CD14-positive monocyte (primary cell): ENCODE measurements at regions not wholly inside any gene's neighbourhood (a gene's known extent, or its start where the extent isn't known, plus 50 kb on each side); places are given as distances from the start of the nearest gene placed in this dataset.

Experiments
- DNase-seq, 3 donors: peaks; one replicate each; pipeline ENCODE4 v3.0.0-alpha.2; 2011 to 2022
- H2AFZ ChIP-seq: 2 replicates; pipeline ENCODE4 v1.6.0; 2012; ENCODE audit warnings: mild to moderate bottlenecking, low read depth, low read length, inconsistent platforms; ENCODE audit not compliant: insufficient read depth, poor library complexity, severe bottlenecking
- H3K27ac ChIP-seq, 2 donors: 1 replicate in 1 of 2; 2 replicates in 1 of 2; pipeline ENCODE4 v1.5.1; 2012 to 2013; ENCODE audit warnings: low read length in 2 of 2, control low read depth in 1 of 2, inconsistent platforms in 1 of 2, low read depth in 1 of 2, mild to moderate bottlenecking in 1 of 2
- H3K27me3 ChIP-seq, 2 donors: one replicate each; pipeline versions ENCODE4 v1.6.0 to v1.6.1; 2011 to 2013; ENCODE audit warnings: low read length in 2 of 2; ENCODE audit not compliant: control insufficient read depth in 2 of 2, insufficient read depth in 2 of 2
- H3K36me3 ChIP-seq, 2 donors: replicated peaks in 1 of 2; 1 replicate in 1 of 2; 2 replicates in 1 of 2; pipeline versions ENCODE4 v1.5.1 to v1.6.1; 2012 to 2013; ENCODE audit warnings: low read length in 2 of 2, control low read depth in 1 of 2, inconsistent platforms in 1 of 2, mild to moderate bottlenecking in 1 of 2; ENCODE audit not compliant: insufficient read depth in 2 of 2, control insufficient read depth in 1 of 2
- H3K4me1 ChIP-seq, 2 donors: 1 replicate in 1 of 2; 2 replicates in 1 of 2; pipeline versions ENCODE4 v1.5.1 to v1.6.1; 2012 to 2013; ENCODE audit warnings: low read length in 2 of 2, control low read depth in 1 of 2, inconsistent platforms in 1 of 2, mild to moderate bottlenecking in 1 of 2, moderate library complexity in 1 of 2; ENCODE audit not compliant: insufficient read depth in 2 of 2, control insufficient read depth in 1 of 2
- H3K4me2 ChIP-seq: replicated peaks from 2 replicates; pipeline ENCODE3; 2012; ENCODE audit warnings: low read length, moderate library complexity, mild to moderate bottlenecking; ENCODE audit not compliant: poor library complexity, severe bottlenecking; ENCODE audit errors: extremely low read depth
- H3K4me3 ChIP-seq, 3 experiments: fragments of 200-600 bp in 1 of 3; sonication (generic) in 1 of 3; replicated peaks in 1 of 3; 1 replicate in 2 of 3; 2 replicates in 1 of 3; pipeline ENCODE4 v1.5.1; 2011 to 2013; ENCODE audit warnings: low read length in 3 of 3, mild to moderate bottlenecking in 3 of 3, control low read depth in 2 of 3, low read depth in 2 of 3, inconsistent platforms in 1 of 3, moderate library complexity in 1 of 3
- H3K79me2 ChIP-seq: 2 replicates; pipeline ENCODE4 v1.6.0; 2012; ENCODE audit warnings: mild to moderate bottlenecking, control low read depth, inconsistent platforms, low read length, moderate library complexity; ENCODE audit not compliant: insufficient read depth
- H3K9ac ChIP-seq: 2 replicates; pipeline ENCODE4 v1.6.0; 2017; ENCODE audit warnings: low read length, mild to moderate bottlenecking; ENCODE audit not compliant: insufficient read depth, poor library complexity, severe bottlenecking
- H3K9me3 ChIP-seq, 2 donors: replicated peaks in 1 of 2; 1 replicate in 1 of 2; 2 replicates in 1 of 2; pipeline versions ENCODE4 v1.5.1 to v1.6.1; 2012 to 2013; ENCODE audit warnings: low read length in 2 of 2, control low read depth in 1 of 2; ENCODE audit not compliant: control insufficient read depth in 1 of 2, insufficient read depth in 1 of 2
- H4K20me1 ChIP-seq: 2 replicates; pipeline ENCODE4 v1.6.0; 2012; ENCODE audit warnings: mild to moderate bottlenecking, low read length, control low read depth, moderate library complexity; ENCODE audit not compliant: insufficient read depth
- H3K27ac Mint-ChIP-seq, 7 donors: one replicate each; pipeline ENCODE4 v1.8.0; 2020; ENCODE audit warnings: mild to moderate bottlenecking in 7 of 7, mixed read lengths in 7 of 7, moderate library complexity in 6 of 7, inconsistent platforms in 2 of 7
- H3K27me3 Mint-ChIP-seq, 3 donors: one replicate each; pipeline ENCODE4 v1.8.0; 2021 to 2022; ENCODE audit warnings: low read depth in 3 of 3, mild to moderate bottlenecking in 3 of 3, mixed read lengths in 3 of 3, moderate library complexity in 3 of 3, inconsistent platforms in 1 of 3
- H3K36me3 Mint-ChIP-seq, 2 donors: one replicate each; pipeline ENCODE4 v1.8.0; 2020; ENCODE audit warnings: mixed read lengths in 2 of 2, inconsistent platforms in 1 of 2, mild to moderate bottlenecking in 1 of 2
- H3K4me1 Mint-ChIP-seq: one replicate; pipeline ENCODE4 v1.8.0; 2020; ENCODE audit warnings: mild to moderate bottlenecking, mixed read lengths
- H3K4me3 Mint-ChIP-seq, 2 donors: one replicate each; pipeline ENCODE4 v1.8.0; 2020; ENCODE audit warnings: mild to moderate bottlenecking in 2 of 2, mixed read lengths in 2 of 2, moderate library complexity in 1 of 2
- H3K9me3 Mint-ChIP-seq, 7 donors: one replicate each; pipeline ENCODE4 v1.8.0; 2020 to 2022; ENCODE audit warnings: mixed read lengths in 7 of 7, mild to moderate bottlenecking in 6 of 7, moderate library complexity in 6 of 7, inconsistent platforms in 2 of 7
- CTCF ChIP-seq: fragments of 200-600 bp; IDR thresholded peaks from one replicate; pipeline ENCODE4 v1.8.0; 2022; ENCODE audit warnings: antibody characterized with exemption, mild to moderate bottlenecking
- WGBS: methylation state at CpG from one replicate; pipeline ENCODE4 v1.1.5; 2013; ENCODE audit warnings: missing lambda C conversion rate; ENCODE audit not compliant: insufficient coverage; 5-methylcytosine and 5-hydroxymethylcytosine counted together
- intact Hi-C, 2 donors: fragments of 100-400 bp; cut with micrococcal nuclease; formaldehyde crosslinking; loops; one replicate each; pipeline versions ENCODE4 v1.15.0 to v1.15.1; 2023

- no peaks in the 10 kb centered on the region for H3K36me3 ChIP-seq
- H3K9me3 ChIP-seq = peaks cover 3 to 10% of the 10 kb centered on the region in 2 donors
- Mint-ChIP-seq H3K27me3 (peaks cover 0 to 2% (median 0%) of the 10 kb centered on the region in 3 donors), H3K27ac (no peak overlapping the region), H3K9me3 (peaks cover under 1 to 5% (median 2%) of the 10 kb centered on the region in 7 donors), H3K4me3 (no peak overlapping the region), H3K4me1 (no peaks in the 10 kb centered on the region), H3K36me3 (no peaks in the 10 kb centered on the region)
- H3K4me3 ChIP-seq = no peak overlapping the region
- no CpG with 5 or more reads among the region's 1 CpG for WGBS
- no peaks in the 10 kb centered on the region for H4K20me1 ChIP-seq
- no peak overlapping the region for H2AFZ ChIP-seq
- no peak overlapping the region for H3K4me2 ChIP-seq
- TF ChIP-seq CTCF = no peak
- no peaks in the 10 kb centered on the region for H3K27me3 ChIP-seq
- intact Hi-C loops = no loop called here
- H3K4me1 ChIP-seq = no peaks in the 10 kb centered on the region
- DNase-seq = no peak
- no peak overlapping the region for H3K27ac ChIP-seq
- H3K79me2 ChIP-seq = no peaks in the 10 kb centered on the region
- no peak overlapping the region for H3K9ac ChIP-seq
These were observed 997.1 kb upstream of the ARRDC3 start for GRCh38 chr5:92380069-92380770.

- Histone ChIP-seq H3K79me2 (no peaks in the 10 kb centered on the region), H3K27ac (no peak overlapping the region), H3K4me3 (no peak overlapping the region), H3K9ac (no peak overlapping the region), H3K9me3 (peaks cover 8 to 16% of the 10 kb centered on the region in 2 donors), H2AFZ (no peak overlapping the region), H3K36me3 (no peaks in the 10 kb centered on the region), H4K20me1 (no peaks in the 10 kb centered on the region), H3K27me3 (no peaks in the 10 kb centered on the region), H3K4me2 (no peak overlapping the region), H3K4me1 (no peaks in the 10 kb centered on the region)
- Mint-ChIP-seq H3K27ac (no peak overlapping the region), H3K4me1 (no peaks in the 10 kb centered on the region), H3K4me3 (no peak overlapping the region), H3K9me3 (peaks cover 0 to 10% (median 2%) of the 10 kb centered on the region in 7 donors), H3K36me3 (no peaks in the 10 kb centered on the region), H3K27me3 (peaks cover 0 to 2% (median 0%) of the 10 kb centered on the region in 3 donors)
- intact Hi-C loops = no loop called here
- DNase-seq = no peak
- TF ChIP-seq CTCF = no peak
- WGBS = 53% methylated on average over 8 of the region's 9 CpGs
These were observed 996.0 kb upstream of the ARRDC3 start for GRCh38 chr5:92378966-92379611.
